RWPE1 (cell line): ENCODE measurements at regions not wholly inside any gene's neighbourhood (a gene's known extent, or its start where the extent isn't known, plus 50 kb on each side); places are given as distances from the start of the nearest gene placed in this dataset.

Source experiments
- CTCF ChIA-PET: fragments of 350-600 bp; sonication (Branson Sonifier 250); formaldehyde crosslinking; extraction: SDS; loops from one replicate; lab custom pipeline; 2021; lab: Yijun Ruan, JAX
- POLR2A ChIA-PET: fragments of 400-600 bp; formaldehyde crosslinking; extraction: SDS; loops from one replicate; lab custom pipeline; 2020; ENCODE audit warnings: antibody characterized with exemption; ENCODE audit not compliant: low non-redundant PET; lab: Yijun Ruan, JAX
- DNase-seq: peaks from one replicate; pipeline ENCODE4 v3.0.0; 2012; ENCODE audit warnings: low spot score
- H3K27ac ChIP-seq: fragments of 450-650 bp; 2 replicates; pipeline ENCODE4 v1.5.1; 2017
- CTCF ChIP-seq: fragments of 450-650 bp; conservative IDR thresholded peaks from 2 replicates; pipeline ENCODE4 v1.5.1; 2017; ENCODE audit warnings: low read depth, mild to moderate bottlenecking

GRCh38 chr10:128301051-128301450 is 174.8 kb upstream of the MKI67 start:
- no peak for TF ChIP-seq CTCF
- no peak overlapping the region for H3K27ac ChIP-seq
- ChIA-PET POLR2A (no interaction called here), CTCF (interaction anchor here (0.6 kb wide), 1 partner anchor 150 kb away, joined by 3 read pairs; no protein-coding TSS in a partner anchor)
- DNase-seq: no peak

GRCh38 chr10:128302808-128303207 is 176.6 kb upstream of the MKI67 start:
- no peak for TF ChIP-seq CTCF
- no peak overlapping the region for H3K27ac ChIP-seq
- ChIA-PET POLR2A (no interaction called here), CTCF (no interaction called here)
- no peak for DNase-seq

- ChIA-PET POLR2A (no interaction called here), CTCF (no interaction called here)
- TF ChIP-seq CTCF: no peak
- no peak overlapping the region for H3K27ac ChIP-seq
- DNase-seq: no peak
These were observed 178.0 kb upstream of the MKI67 start for GRCh38 chr10:128304271-128304670.

- no peak overlapping the region for H3K27ac ChIP-seq
- POLR2A ChIA-PET: no interaction called here
- no peak for TF ChIP-seq CTCF
- DNase-seq: no peak
- CTCF ChIA-PET: interaction anchor here (0.5 kb wide), 1 partner anchor 845 kb away, joined by 4 read pairs; no protein-coding TSS in a partner anchor
These were observed 179.6 kb upstream of the MKI67 start for GRCh38 chr10:128305601-128306345.

GRCh38 chr10:128306535-128306934 is 180.3 kb upstream of the MKI67 start:
- POLR2A ChIA-PET: no interaction called here
- no peak overlapping the region for H3K27ac ChIP-seq
- TF ChIP-seq CTCF: no peak
- no peak for DNase-seq
- CTCF ChIA-PET: no interaction called here

- ChIA-PET POLR2A (no interaction called here), CTCF (no interaction called here)
- no peak for DNase-seq
- H3K27ac ChIP-seq: no peak overlapping the region
- TF ChIP-seq CTCF: no peak
These were observed 180.7 kb upstream of the MKI67 start for GRCh38 chr10:128306966-128307365.
